ENCODE measurements at regions not wholly inside any gene's neighbourhood (a gene's known extent, or its start where the extent isn't known, plus 50 kb on each side); places are given as distances from the start of the nearest gene placed in this dataset.

GRCh38 chr12:93223440-93224426 is 154.0 kb upstream of the NUDT4 start:
- Histone ChIP-seq H3K4me2 (ENCODE audit: insufficient read depth in 1 of 2, low read depth in 2 of 2, low read length in 2 of 2) (no peak overlapping the region), H3K27ac (ENCODE audit: low read depth, low read length) (no peak overlapping the region), H4K91ac (replicated peaks; ENCODE audit: insufficient read length, low read length) (no peak overlapping the region), H3K9ac (replicated peaks in 1 of 4; ENCODE audit: extremely low read depth in 1 of 4, low read depth in 3 of 4, low read length in 3 of 4) (no peak overlapping the region), H3K14ac (ENCODE audit: insufficient read length) (no peak overlapping the region), H3K4me3 (ENCODE audit: extremely low read depth in 1 of 4, insufficient read depth in 2 of 4, low read depth in 3 of 4, low read length in 4 of 4) (no peak overlapping the region), H3K9me3 (ENCODE audit: insufficient read depth in 2 of 2, low read depth in 1 of 2, low read length in 1 of 2) (peaks cover 0 to 7% of the 10 kb centered on the region in 2 experiments; a peak in 1 of 4 replicates), H2BK20ac (ENCODE audit: low read length) (no peak overlapping the region), H4K8ac (ENCODE audit: extremely low read depth, insufficient read depth, low read length) (no peak overlapping the region), H3K23me2 (ENCODE audit: low read depth, low read length) (no peaks in the 10 kb centered on the region; the same call in 1 of the 2 replicates), H3K56ac (replicated peaks; ENCODE audit: insufficient read length, low read depth, low read length) (no peak overlapping the region), H2BK5ac (ENCODE audit: low read depth, low read length) (no peak overlapping the region), H3K36me3 (ENCODE audit: control insufficient read depth in 2 of 4, insufficient read depth in 4 of 4, low read length in 3 of 4) (no peaks in the 10 kb centered on the region), H2AK5ac (ENCODE audit: low read depth, low read length) (no peak overlapping the region), H3K79me1 (ENCODE audit: low read depth, low read length) (no peaks in the 10 kb centered on the region), H3K18ac (ENCODE audit: extremely low read depth, low read length) (no peak overlapping the region), H2BK120ac (replicated peaks; ENCODE audit: low read depth, low read length) (no peak overlapping the region), H3K27me3 (replicated peaks in 1 of 4; ENCODE audit: control insufficient read depth in 3 of 4, extremely low read depth in 1 of 4, insufficient read depth in 3 of 4, low read length in 3 of 4) (peaks cover 0 to 1% (median 0%) of the 10 kb centered on the region in 4 experiments; a peak in 1 of 7 replicates), H4K20me1 (replicated peaks in 1 of 2; ENCODE audit: control insufficient read depth in 1 of 2, insufficient read depth in 2 of 2, low read length in 2 of 2) (no peaks in the 10 kb centered on the region), H3K79me2 (ENCODE audit: control insufficient read depth in 1 of 2, insufficient read depth in 2 of 2, low read length in 2 of 2) (no peaks in the 10 kb centered on the region), H3K4me1 (replicated peaks in 1 of 4; ENCODE audit: control insufficient read depth in 3 of 4, insufficient read depth in 4 of 4, low read length in 3 of 4) (no peaks in the 10 kb centered on the region; a peak in 1 of 7 replicates), H3K4ac (replicated peaks; ENCODE audit: insufficient read length, low read depth, low read length) (no peak overlapping the region), H2BK12ac (ENCODE audit: low read depth, low read length) (no peak overlapping the region), H3K23ac (ENCODE audit: insufficient read length) (no peak overlapping the region), H2AFZ (ENCODE audit: low read length) (no peak overlapping the region), H4K5ac (ENCODE audit: insufficient read length, low read depth, low read length) (no peak overlapping the region), H2BK15ac (ENCODE audit: low read length) (no peak overlapping the region)
- FAIRE-seq (no peak), DNase-seq (ENCODE audit: low read depth in 1 of 2, low spot score in 2 of 2) (no peak)
- WGBS, 2 experiments (ENCODE audit: extremely low coverage in 1 of 2, insufficient coverage in 1 of 2, insufficient read length in 1 of 2, insufficient replicate concordance in 2 of 2, low coverage in 1 of 2, low lambda C conversion rate in 2 of 2, missing lambda C conversion rate in 1 of 2), result 94% methylated on average over 5 of the region's 5 CpGs; no CpG with 5 or more reads in 1 of the 2 experiments
- ChIA-PET CTCF (ENCODE audit: partially characterized antibody) (no interaction called here), POLR2A (ENCODE audit: partially characterized antibody) (no interaction called here)
- TF ChIP-seq BRCA1 (IDR thresholded peaks at IDR 0.05; ENCODE audit: low read depth, low read length), result no peak
- TF ChIP-seq, protein P1, sequence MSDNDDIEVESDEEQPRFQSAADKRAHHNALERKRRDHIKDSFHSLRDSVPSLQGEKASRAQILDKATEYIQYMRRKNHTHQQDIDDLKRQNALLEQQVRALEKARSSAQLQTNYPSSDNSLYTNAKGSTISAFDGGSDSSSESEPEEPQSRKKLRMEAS (IDR thresholded peaks at IDR 0.05), result no peak

Data from H1 (cell line).